GM04503 (cell line): ENCODE measurements at regions not wholly inside any gene's neighbourhood (a gene's known extent, or its start where the extent isn't known, plus 50 kb on each side); places are given as distances from the start of the nearest gene placed in this dataset.

ENCODE experiments used
- DNase-seq: peaks from one replicate; pipeline ENCODE4 v3.0.0-alpha.2; 2012; ENCODE audit warnings: low read depth

- DNase-seq, result no peak
These were observed 306.4 kb upstream of the ARGLU1 start for GRCh38 chr13:106874323-106874722.

- no peak for DNase-seq
These were observed 305.9 kb upstream of the ARGLU1 start for GRCh38 chr13:106873810-106874209.

GRCh38 chr13:106867249-106867648 lies 299.3 kb upstream of the ARGLU1 start:
- no peak for DNase-seq

GRCh38 chr13:106865716-106866440 lies 297.9 kb upstream of the ARGLU1 start:
- DNase-seq, result no peak

GRCh38 chr13:106859533-106859904 lies 291.6 kb upstream of the ARGLU1 start:
- DNase-seq, result no peak

- DNase-seq, result no peak
These were observed 291.1 kb upstream of the ARGLU1 start for GRCh38 chr13:106858903-106859532.

GRCh38 chr13:106852436-106852835 lies 284.5 kb upstream of the ARGLU1 start:
- no peak for DNase-seq

- no peak for DNase-seq
These were observed 283.2 kb upstream of the ARGLU1 start for GRCh38 chr13:106850973-106851650.

GRCh38 chr13:106846571-106847448 lies 278.9 kb upstream of the ARGLU1 start:
- no peak for DNase-seq

GRCh38 chr13:106836186-106836802 lies 268.4 kb upstream of the ARGLU1 start:
- DNase-seq, result no peak

- DNase-seq, result no peak
These were observed 267.5 kb upstream of the ARGLU1 start for GRCh38 chr13:106835477-106835876.

- DNase-seq, result no peak
These were observed 254.0 kb upstream of the ARGLU1 start for GRCh38 chr13:106821979-106822378.

GRCh38 chr13:106819413-106820180 lies 251.7 kb upstream of the ARGLU1 start:
- DNase-seq, result no peak

GRCh38 chr13:106818971-106819370 lies 251.0 kb upstream of the ARGLU1 start:
- DNase-seq, result no peak

GRCh38 chr13:106815545-106815944 lies 247.6 kb upstream of the ARGLU1 start:
- no peak for DNase-seq

- DNase-seq, result no peak
These were observed 246.5 kb upstream of the ARGLU1 start for GRCh38 chr13:106814463-106814862.

GRCh38 chr13:106810069-106810468 lies 242.1 kb upstream of the ARGLU1 start:
- no peak for DNase-seq

- DNase-seq, result no peak
These were observed 237.1 kb upstream of the ARGLU1 start for GRCh38 chr13:106804991-106805390.

- no peak for DNase-seq
These were observed 235.0 kb upstream of the ARGLU1 start for GRCh38 chr13:106802917-106803316.

- no peak for DNase-seq
These were observed 231.9 kb upstream of the ARGLU1 start for GRCh38 chr13:106799781-106800335.
